ENCODE measurements at regions not wholly inside any gene's neighbourhood (a gene's known extent, or its start where the extent isn't known, plus 50 kb on each side); places are given as distances from the start of the nearest gene placed in this dataset.
"Not testable (repeated sequence)": the region's sequence is repeated elsewhere in the genome, so short reads cannot be mapped to it uniquely, and the experiment has no call there.

DNA sequence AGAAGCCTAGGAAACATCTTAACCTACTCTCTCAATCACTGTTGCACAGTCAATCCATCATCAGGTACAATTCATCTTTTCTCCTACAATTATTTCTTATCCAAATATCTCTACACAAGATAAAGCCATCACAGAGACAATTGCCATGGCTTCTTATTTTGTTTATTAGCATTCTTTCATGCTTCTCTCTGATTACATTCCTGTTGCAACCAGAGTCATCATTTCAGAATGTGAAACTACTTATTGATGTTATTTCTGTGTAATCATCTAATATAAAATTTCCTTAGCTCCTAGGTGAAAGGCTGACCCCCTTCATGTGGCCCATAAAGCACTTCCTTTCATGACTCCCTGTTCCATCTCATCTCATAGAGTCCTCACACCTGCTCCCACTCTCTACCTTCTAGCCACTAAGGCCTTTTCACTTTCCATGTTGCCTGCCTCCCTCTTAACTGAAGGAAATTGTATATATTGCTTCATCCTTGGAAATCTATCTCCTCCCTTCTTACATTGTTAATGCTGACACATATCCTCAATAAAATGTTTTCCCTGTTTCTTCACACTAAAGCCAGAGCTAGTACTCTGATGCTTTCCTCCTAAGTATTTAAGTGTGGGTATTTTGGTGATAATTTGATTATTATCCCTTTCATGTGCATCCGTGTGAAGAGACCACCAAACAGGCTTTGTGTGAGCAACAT lies 829.9 kb downstream of the FAT4 start:
- no peak for DNase-seq (ENCODE audit: low spot score)

GRCh38 chr4:126168484-126168883 lies 853.7 kb downstream of the FAT4 start:
- DNase-seq (ENCODE audit: low spot score): no peak

DNA sequence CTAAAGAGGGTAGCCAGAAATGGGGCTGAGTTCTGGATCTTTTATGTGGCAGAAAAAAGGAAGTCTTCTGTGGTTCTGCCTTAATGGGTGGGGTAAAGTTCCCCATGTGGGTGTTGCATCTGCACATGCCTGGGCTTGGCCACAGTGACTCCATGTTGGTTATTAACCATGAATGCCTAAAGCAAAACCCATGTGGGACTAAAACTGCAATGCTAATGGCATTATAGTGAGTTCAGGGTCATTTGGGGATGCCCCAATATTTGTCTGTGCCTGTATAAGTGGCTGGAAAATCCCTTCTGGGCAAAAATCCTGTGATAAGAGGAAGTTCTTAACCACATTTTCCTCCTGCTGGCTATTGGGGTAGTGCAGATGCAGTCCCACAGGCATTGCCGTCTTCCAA lies 857.4 kb downstream of the FAT4 start:
- DNase-seq (ENCODE audit: low spot score): no peak

GRCh38 chr4:126174627-126175026 lies 859.9 kb downstream of the FAT4 start:
- no peak for DNase-seq (ENCODE audit: low spot score)

DNA sequence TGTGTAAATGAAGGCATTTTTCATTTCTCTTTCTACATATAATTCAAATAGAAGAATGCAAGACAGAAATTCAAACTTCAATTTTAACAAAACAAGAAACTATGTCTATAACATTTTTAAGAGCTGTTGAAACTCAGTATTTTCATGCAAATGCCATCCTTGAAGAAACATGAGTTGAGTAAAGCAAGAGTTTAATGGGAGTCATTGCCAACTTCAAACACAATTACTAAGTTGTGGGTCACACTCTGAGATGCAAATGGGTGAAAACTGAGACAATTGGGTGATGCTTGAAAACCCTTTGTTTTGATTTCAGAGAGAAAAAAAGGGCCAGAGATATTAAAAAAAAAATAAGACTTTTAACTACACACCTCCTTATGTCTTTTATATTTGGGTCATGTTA lies 865.9 kb downstream of the FAT4 start:
- DNase-seq (ENCODE audit: low spot score): no peak

DNA sequence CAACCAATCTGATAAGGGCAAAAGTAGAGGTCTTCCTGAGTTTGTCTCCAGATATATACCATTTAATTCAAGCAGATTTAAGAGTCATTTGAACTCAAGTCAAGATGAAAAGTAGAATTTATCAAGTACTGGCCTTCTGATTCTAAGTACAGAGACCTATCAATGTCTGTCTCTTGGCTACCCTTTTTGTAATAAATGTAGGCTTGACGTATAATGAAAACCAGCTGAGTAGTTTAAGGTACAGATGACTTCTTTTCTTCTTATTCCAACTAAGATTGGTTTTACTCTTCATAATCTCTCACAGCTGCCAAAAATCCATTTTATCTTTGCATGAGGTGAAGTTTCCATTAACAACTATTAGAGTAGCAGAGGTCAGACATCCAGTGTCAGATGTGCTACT lies 867.6 kb downstream of the FAT4 start:
- DNase-seq (ENCODE audit: low spot score): no peak

DNA sequence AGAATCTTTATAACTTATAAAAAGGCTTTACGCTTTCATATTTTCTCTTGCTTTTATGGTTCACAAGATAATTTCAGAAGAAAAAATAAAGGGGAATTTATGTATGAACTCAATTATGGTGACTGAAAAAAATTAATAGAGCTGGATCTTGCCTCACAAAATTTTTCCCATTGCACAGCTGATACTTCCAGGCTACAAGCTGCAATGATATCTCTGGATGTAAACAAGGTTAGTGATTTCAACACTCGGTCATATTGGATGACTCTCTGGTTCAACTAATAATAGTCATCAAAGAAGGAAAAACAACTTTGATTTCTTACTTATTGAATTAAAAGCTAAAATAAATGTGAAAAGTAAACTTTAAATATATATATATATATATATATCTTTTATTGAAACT lies 868.0 kb downstream of the FAT4 start:
- DNase-seq (ENCODE audit: low spot score): no peak

DNA sequence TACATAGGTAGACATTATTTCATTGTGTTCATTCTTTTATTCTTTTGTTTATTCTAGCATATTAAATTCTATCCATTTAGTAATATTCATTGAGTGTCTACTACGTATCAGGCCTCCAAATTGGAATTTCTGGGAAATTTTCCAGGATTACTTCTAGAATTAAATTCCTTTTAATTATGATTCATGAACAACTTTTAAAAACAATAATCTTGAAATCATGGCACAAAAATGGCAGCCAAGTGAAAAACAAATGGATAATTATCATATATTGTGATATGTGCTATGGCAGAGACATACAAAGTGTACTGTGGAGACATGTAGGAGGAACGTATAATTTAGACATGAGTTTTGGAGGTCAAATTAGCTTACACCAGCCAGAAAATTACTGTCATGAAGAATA lies 868.5 kb downstream of the FAT4 start:
- DNase-seq (ENCODE audit: low spot score): no peak

GRCh38 chr4:126191536-126191935 lies 876.8 kb downstream of the FAT4 start:
- DNase-seq (ENCODE audit: low spot score): no peak

DNA sequence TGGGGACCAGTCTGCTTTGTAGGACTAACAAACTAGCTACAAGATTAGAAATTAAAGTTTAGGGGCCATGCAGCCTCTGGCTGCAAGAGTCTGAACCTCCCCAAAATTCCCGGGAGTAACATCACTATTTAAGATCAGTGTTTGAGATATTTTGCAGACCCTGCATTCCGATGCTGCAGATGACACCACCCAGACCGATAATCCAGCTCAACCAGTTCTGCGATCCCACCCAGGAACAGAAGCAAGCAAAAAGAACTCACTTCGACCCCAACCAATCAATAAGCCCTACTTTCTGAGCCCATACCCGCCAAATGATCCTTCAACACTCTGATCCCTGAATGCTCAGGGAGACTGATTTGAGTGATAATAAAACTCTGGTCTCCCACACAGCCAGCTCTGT lies 877.8 kb downstream of the FAT4 start:
- DNase-seq (ENCODE audit: low spot score): no peak

- DNase-seq (ENCODE audit: low spot score): not testable (repeated sequence)
Measured at GRCh38 chr4:126201251-126202138, 886.7 kb downstream of the FAT4 start.

GRCh38 chr4:126202226-126202625 lies 887.5 kb downstream of the FAT4 start:
- no peak for DNase-seq (ENCODE audit: low spot score)

DNA sequence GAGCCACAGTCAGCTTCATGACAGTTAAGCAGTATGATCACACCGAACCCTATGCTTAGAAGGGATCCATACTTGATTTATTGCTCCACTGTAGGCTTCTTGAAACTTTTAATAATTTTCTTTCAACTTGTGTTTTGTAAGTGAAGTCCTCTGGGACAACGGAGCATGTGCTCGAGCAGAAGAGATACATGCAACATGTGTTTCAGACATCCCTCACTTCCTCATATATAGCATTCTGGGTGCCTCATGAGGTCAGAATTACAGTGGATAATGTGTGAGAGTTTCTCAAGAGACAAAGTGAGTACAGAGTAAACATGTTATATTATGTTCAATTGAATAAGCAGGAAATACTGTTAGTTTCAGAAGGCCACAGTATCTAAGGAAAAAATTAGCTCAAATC lies 893.2 kb downstream of the FAT4 start:
- DNase-seq (ENCODE audit: low spot score): no peak

DNA sequence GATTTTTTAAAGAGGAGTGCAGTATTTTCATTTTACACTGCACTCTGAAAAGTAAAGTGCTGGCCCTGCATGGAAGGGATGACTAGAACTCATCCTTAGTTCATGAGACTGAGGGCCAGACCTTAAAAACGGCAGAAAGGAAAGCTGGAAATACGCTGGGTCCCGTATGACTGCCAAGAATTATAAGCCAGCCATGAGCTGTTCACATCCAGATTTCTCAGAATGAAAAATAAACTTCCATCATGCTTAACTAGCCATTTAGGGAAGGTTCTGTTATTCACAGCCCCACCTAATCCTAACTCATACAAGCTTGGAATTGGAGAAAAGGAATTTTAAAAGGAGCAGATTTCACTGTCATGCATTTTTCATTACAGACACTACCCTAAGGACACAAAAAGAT lies 894.4 kb downstream of the FAT4 start:
- no peak for DNase-seq (ENCODE audit: low spot score)

- DNase-seq (ENCODE audit: low spot score): no peak
Measured at GRCh38 chr4:126213996-126214395, 899.2 kb downstream of the FAT4 start.

DNA sequence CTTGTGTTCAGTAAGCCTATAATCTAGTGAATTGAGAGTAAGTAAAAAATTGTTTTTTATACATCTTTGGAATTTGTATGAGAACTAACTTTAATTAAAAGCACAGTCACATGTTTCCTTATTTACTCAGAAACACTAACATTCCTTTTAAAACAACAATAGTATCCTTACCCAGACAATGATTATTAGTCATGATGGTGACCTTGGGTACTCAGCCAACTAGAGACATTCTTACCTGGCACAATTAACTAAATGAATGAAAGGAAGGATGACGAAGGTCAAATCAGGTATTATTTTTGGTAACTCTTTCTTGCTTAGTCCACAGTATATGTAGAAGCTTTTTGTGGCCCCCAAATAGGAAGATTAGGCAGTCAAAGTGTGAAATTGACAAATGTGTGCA lies 901.0 kb downstream of the FAT4 start:
- no peak for DNase-seq (ENCODE audit: low spot score)

DNA sequence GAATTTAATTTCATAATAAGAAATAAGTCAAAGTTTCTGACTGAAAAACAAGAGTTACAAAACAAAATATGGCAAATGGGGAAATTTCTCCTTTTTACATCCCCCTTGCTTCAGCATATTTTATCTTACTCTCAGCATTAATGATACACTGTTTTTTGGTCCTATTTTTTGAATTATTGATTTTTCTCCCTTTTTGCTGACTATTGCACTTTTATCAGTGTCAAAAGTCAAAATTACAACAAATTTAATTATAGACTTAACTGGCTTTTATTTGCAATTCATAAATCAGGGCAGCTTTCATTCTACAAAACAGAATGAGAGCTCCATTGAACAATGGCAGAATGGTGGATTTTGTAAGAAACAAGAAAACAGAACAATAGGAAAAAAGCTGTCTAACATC lies 901.9 kb downstream of the FAT4 start:
- DNase-seq (ENCODE audit: low spot score): no peak

- no peak for DNase-seq (ENCODE audit: low spot score)
Measured at GRCh38 chr4:126221282-126221681, 906.5 kb downstream of the FAT4 start.

GRCh38 chr4:126221717-126222340 lies 907.1 kb downstream of the FAT4 start:
- no peak for DNase-seq (ENCODE audit: low spot score)

- peak; percentile 45 for DNase-seq (ENCODE audit: low spot score)
Measured at GRCh38 chr4:126223784-126224407, 909.1 kb downstream of the FAT4 start.

- no peak for DNase-seq (ENCODE audit: low spot score)
Measured at GRCh38 chr4:126227428-126227827, 912.7 kb downstream of the FAT4 start.

DNA sequence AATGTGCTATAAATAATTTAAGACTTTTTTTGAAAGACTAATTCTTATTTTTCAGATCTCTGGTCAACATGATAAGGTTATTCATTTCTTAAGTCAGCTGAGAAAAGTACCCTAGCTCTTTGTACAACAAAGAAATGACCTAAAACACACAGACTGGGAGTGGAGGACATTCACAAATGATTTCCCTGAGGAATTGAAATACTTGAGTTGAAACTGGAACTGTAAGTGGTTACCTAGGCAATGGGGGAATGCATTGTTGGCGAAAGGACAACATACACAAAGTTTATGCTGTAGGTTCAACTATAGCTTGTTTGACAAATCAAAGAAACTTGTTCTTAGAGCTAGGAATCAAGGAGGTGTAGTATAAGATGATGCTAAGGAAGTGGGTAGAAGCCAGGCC lies 915.5 kb downstream of the FAT4 start:
- no peak for DNase-seq (ENCODE audit: low spot score)

DNA sequence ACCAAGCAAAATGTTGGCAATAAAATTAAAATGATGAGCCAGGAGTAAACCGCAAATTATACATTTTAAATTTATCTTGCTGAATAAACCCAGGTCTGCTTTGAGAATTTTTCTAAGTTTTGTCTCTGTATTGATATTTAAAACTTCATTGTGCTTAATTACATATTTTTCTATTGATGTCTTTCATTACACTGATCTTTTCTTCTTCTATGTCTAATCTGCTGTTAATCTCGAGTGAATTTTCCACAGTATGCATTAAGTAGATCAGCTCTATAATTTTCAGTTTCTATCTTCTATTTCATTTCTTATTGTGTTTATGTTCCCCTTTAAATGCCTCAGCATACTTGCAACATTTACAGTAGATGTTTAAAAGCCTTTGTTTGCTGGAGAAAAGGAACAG lies 918.7 kb downstream of the FAT4 start:
- DNase-seq (ENCODE audit: low spot score): no peak
